HG02840 (cell line): ENCODE measurements at regions not wholly inside any gene's neighbourhood (a gene's known extent, or its start where the extent isn't known, plus 50 kb on each side); places are given as distances from the start of the nearest gene placed in this dataset.
"Not testable (repeated sequence)": the region's sequence is repeated elsewhere in the genome, so short reads cannot be mapped to it uniquely, and the experiment has no call there.

Source experiments
- ATAC-seq: cut with Tn5 transposase; IDR thresholded peaks from one replicate; pipeline ENCODE4 v1.9.1; 2021; ENCODE audit warnings: mild to moderate bottlenecking, moderate library complexity, moderate number of reproducible peaks; ENCODE audit not compliant: unreplicated experiment, low FRiP score

GRCh38 chr4:161329852-161330251 lies 833.9 kb downstream of the FSTL5 start:
- no peak for ATAC-seq

- no peak for ATAC-seq
Measured at GRCh38 chr4:161321706-161322105, 842.1 kb downstream of the FSTL5 start.

- no peak for ATAC-seq
Measured at GRCh38 chr4:161320377-161320776, 843.4 kb downstream of the FSTL5 start.

GRCh38 chr4:161317000-161317399 lies 846.8 kb downstream of the FSTL5 start:
- no peak for ATAC-seq

- no peak for ATAC-seq
Measured at GRCh38 chr4:161314371-161314770, 849.4 kb downstream of the FSTL5 start.

- ATAC-seq, result no peak
Measured at GRCh38 chr4:161303551-161303950, 860.2 kb downstream of the FSTL5 start.

- no peak for ATAC-seq
Measured at GRCh38 chr4:161291222-161291621, 872.6 kb downstream of the FSTL5 start.

- peak; percentile 86 for ATAC-seq
Measured at GRCh38 chr4:161287678-161288352, 876.0 kb downstream of the FSTL5 start.

GRCh38 chr4:161285461-161285860 lies 878.3 kb downstream of the FSTL5 start:
- no peak for ATAC-seq

GRCh38 chr4:161280929-161281328 lies 882.9 kb downstream of the FSTL5 start:
- ATAC-seq, result no peak

- ATAC-seq, result no peak
Measured at GRCh38 chr4:161279095-161279494, 884.7 kb downstream of the FSTL5 start.

GRCh38 chr4:161277150-161277787 lies 886.5 kb downstream of the FSTL5 start:
- not testable (repeated sequence) for ATAC-seq

GRCh38 chr4:161273607-161274006 lies 890.2 kb downstream of the FSTL5 start:
- ATAC-seq, result no peak

- ATAC-seq, result no peak
Measured at GRCh38 chr4:161260819-161261218, 903.0 kb downstream of the FSTL5 start.

GRCh38 chr4:161256716-161257115 lies 907.1 kb downstream of the FSTL5 start:
- ATAC-seq, result no peak

GRCh38 chr4:161256172-161256571 lies 907.6 kb downstream of the FSTL5 start:
- no peak for ATAC-seq

GRCh38 chr4:161254375-161254774 lies 909.4 kb downstream of the FSTL5 start:
- ATAC-seq, result no peak

- peak; percentile 79 for ATAC-seq
Measured at GRCh38 chr4:161252520-161253141, 911.2 kb downstream of the FSTL5 start.

- no peak for ATAC-seq
Measured at GRCh38 chr4:161249779-161250440, 913.9 kb downstream of the FSTL5 start.

GRCh38 chr4:161248880-161249279 lies 914.9 kb downstream of the FSTL5 start:
- ATAC-seq, result no peak

- no peak for ATAC-seq
Measured at GRCh38 chr4:161247831-161248230, 916.0 kb downstream of the FSTL5 start.
